HepG2 (cell line): ENCODE measurements at regions not wholly inside any gene's neighbourhood (a gene's known extent, or its start where the extent isn't known, plus 50 kb on each side); places are given as distances from the start of the nearest gene placed in this dataset.

Source experiments
- ELF3 ChIP-seq: IDR thresholded peaks from 2 replicates; pipeline ENCODE4 v1.6.1; 2016; ENCODE audit warnings: missing genetic modification reagents, missing compliant biosample characterization
- NCOR1 ChIP-seq: fragments of 200-600 bp; sonication (generic); IDR thresholded peaks from 2 replicates; pipeline ENCODE4 v1.7.0; 2017; ENCODE audit warnings: antibody characterized with exemption, low read length, borderline replicate concordance
- NFYB ChIP-seq: sonication (generic); formaldehyde crosslinking; IDR thresholded peaks from 2 replicates; pipeline ENCODE4 v1.4.0; 2020; ENCODE audit warnings: missing genetic modification reagents
- THYN1 ChIP-seq: sonication (generic); formaldehyde crosslinking; IDR thresholded peaks from 2 replicates; pipeline ENCODE4 v1.8.1; 2023; ENCODE audit warnings: low read depth, mild to moderate bottlenecking, moderate library complexity, missing genetic modification reagents, borderline replicate concordance
- ZBED4 ChIP-seq: sonication (generic); formaldehyde crosslinking; IDR thresholded peaks from 2 replicates; pipeline ENCODE4 v1.4.0; 2020; ENCODE audit warnings: missing genetic modification reagents, borderline replicate concordance
- ZBTB20 ChIP-seq: sonication (generic); formaldehyde crosslinking; IDR thresholded peaks from 2 replicates; pipeline ENCODE4 v1.8.1; 2023; ENCODE audit warnings: missing genetic modification reagents, low read depth, mild to moderate bottlenecking, borderline replicate concordance
- ZC3H13 ChIP-seq: sonication (generic); formaldehyde crosslinking; IDR thresholded peaks from 2 replicates; pipeline ENCODE4 v1.8.1; 2023; ENCODE audit warnings: mild to moderate bottlenecking, missing genetic modification reagents, moderate library complexity
- ZFP91 ChIP-seq: sonication (generic); formaldehyde crosslinking; IDR thresholded peaks from 2 replicates; pipeline ENCODE4 v1.9.0; 2022; ENCODE audit warnings: missing genetic modification reagents, mild to moderate bottlenecking, borderline replicate concordance
- ZNF781 ChIP-seq: sonication (generic); formaldehyde crosslinking; IDR thresholded peaks from 2 replicates; pipeline ENCODE4 v1.5.1; 2020; ENCODE audit warnings: borderline replicate concordance, mild to moderate bottlenecking, missing genetic modification reagents; ENCODE audit errors: not compliant biosample characterization
- TF ChIP-seq, protein P1 (sequence below): sonication (generic); formaldehyde crosslinking; IDR thresholded peaks from 2 replicates; pipeline ENCODE4 v1.5.0; 2020; ENCODE audit warnings: mild to moderate bottlenecking, missing genetic modification reagents
- TF ChIP-seq, protein P2 (sequence below): sonication (generic); formaldehyde crosslinking; IDR thresholded peaks from 2 replicates; pipeline ENCODE4; 2020; ENCODE audit warnings: missing genetic modification reagents, mild to moderate bottlenecking, borderline replicate concordance

- TF ChIP-seq ZFP91 (CRISPR knock-in tag) (no peak), NFYB (CRISPR knock-in tag) (no peak), ELF3 (no peak), NCOR1 (no peak), ZC3H13 (CRISPR knock-in tag) (no peak), THYN1 (CRISPR knock-in tag) (no peak), ZBTB20 (CRISPR knock-in tag) (no peak), ZNF781 (CRISPR knock-in tag) (no peak), ZBED4 (CRISPR knock-in tag) (no peak)
- TF ChIP-seq, protein P1, sequence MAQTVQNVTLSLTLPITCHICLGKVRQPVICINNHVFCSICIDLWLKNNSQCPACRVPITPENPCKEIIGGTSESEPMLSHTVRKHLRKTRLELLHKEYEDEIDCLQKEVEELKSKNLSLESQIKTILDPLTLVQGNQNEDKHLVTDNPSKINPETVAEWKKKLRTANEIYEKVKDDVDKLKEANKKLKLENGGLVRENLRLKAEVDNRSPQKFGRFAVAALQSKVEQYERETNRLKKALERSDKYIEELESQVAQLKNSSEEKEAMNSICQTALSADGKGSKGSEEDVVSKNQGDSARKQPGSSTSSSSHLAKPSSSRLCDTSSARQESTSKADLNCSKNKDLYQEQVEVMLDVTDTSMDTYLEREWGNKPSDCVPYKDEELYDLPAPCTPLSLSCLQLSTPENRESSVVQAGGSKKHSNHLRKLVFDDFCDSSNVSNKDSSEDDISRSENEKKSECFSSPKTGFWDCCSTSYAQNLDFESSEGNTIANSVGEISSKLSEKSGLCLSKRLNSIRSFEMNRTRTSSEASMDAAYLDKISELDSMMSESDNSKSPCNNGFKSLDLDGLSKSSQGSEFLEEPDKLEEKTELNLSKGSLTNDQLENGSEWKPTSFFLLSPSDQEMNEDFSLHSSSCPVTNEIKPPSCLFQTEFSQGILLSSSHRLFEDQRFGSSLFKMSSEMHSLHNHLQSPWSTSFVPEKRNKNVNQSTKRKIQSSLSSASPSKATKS (CRISPR knock-in tag) = no peak
- TF ChIP-seq, protein P2, sequence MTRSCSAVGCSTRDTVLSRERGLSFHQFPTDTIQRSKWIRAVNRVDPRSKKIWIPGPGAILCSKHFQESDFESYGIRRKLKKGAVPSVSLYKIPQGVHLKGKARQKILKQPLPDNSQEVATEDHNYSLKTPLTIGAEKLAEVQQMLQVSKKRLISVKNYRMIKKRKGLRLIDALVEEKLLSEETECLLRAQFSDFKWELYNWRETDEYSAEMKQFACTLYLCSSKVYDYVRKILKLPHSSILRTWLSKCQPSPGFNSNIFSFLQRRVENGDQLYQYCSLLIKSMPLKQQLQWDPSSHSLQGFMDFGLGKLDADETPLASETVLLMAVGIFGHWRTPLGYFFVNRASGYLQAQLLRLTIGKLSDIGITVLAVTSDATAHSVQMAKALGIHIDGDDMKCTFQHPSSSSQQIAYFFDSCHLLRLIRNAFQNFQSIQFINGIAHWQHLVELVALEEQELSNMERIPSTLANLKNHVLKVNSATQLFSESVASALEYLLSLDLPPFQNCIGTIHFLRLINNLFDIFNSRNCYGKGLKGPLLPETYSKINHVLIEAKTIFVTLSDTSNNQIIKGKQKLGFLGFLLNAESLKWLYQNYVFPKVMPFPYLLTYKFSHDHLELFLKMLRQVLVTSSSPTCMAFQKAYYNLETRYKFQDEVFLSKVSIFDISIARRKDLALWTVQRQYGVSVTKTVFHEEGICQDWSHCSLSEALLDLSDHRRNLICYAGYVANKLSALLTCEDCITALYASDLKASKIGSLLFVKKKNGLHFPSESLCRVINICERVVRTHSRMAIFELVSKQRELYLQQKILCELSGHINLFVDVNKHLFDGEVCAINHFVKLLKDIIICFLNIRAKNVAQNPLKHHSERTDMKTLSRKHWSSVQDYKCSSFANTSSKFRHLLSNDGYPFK (CRISPR knock-in tag) = no peak
Observed at GRCh38 chr2:196316050-196316430, 144.7 kb upstream of the STK17B start (continued).
